Natural killer cell (primary cell): ENCODE measurements at regions not wholly inside any gene's neighbourhood (a gene's known extent, or its start where the extent isn't known, plus 50 kb on each side); places are given as distances from the start of the nearest gene placed in this dataset.

Source experiments
- ATAC-seq, 3 donors: fragments of 150-1000 bp in 2 of 3; fragments of 200-7000 bp in 1 of 3; cut with Tn5 transposase; 1 replicate in 1 of 3; 2 replicates in 2 of 3; pipeline ENCODE4 v1.10.0; 2021; ENCODE audit warnings: mild to moderate bottlenecking in 2 of 3, moderate library complexity in 2 of 3
- DNase-seq, 2 donors: peaks; one replicate each; pipeline versions ENCODE4 v3.0.0 to v3.0.0-alpha.2; 2013 to 2021; ENCODE audit warnings: mixed read lengths in 1 of 2
- H3K27ac ChIP-seq: one replicate; pipeline ENCODE4 v1.5.1; 2013; ENCODE audit warnings: mild to moderate bottlenecking, low read length
- H3K27me3 ChIP-seq: one replicate; pipeline ENCODE4 v1.6.1; 2013; ENCODE audit warnings: low read length; ENCODE audit not compliant: control insufficient read depth, insufficient read depth
- H3K36me3 ChIP-seq: one replicate; pipeline ENCODE4 v1.6.1; 2013; ENCODE audit warnings: low read length; ENCODE audit not compliant: control insufficient read depth, insufficient read depth
- H3K4me1 ChIP-seq: one replicate; pipeline ENCODE4 v1.6.1; 2013; ENCODE audit warnings: low read length; ENCODE audit not compliant: control insufficient read depth, insufficient read depth
- H3K4me3 ChIP-seq: one replicate; pipeline ENCODE4 v1.5.1; 2013; ENCODE audit warnings: low read length
- H3K9me3 ChIP-seq: one replicate; pipeline ENCODE4 v1.6.1; 2013; ENCODE audit warnings: low read length; ENCODE audit not compliant: control insufficient read depth, insufficient read depth
- H3K27ac Mint-ChIP-seq, 2 donors: one replicate each; pipeline ENCODE4 v1.8.0; 2022; ENCODE audit warnings: mild to moderate bottlenecking in 2 of 2, mixed read lengths in 2 of 2, moderate library complexity in 1 of 2
- H3K27me3 Mint-ChIP-seq, 2 donors: one replicate each; pipeline ENCODE4 v1.8.0; 2022; ENCODE audit warnings: low read depth in 2 of 2, mixed read lengths in 2 of 2
- H3K36me3 Mint-ChIP-seq: one replicate; pipeline ENCODE4 v1.8.0; 2022; ENCODE audit warnings: mixed read lengths
- H3K4me1 Mint-ChIP-seq, 2 donors: one replicate each; pipeline ENCODE4 v1.8.0; 2022; ENCODE audit warnings: mixed read lengths in 2 of 2
- H3K4me3 Mint-ChIP-seq: one replicate; pipeline ENCODE4 v1.8.0; 2022; ENCODE audit warnings: mild to moderate bottlenecking, moderate library complexity, mixed read lengths
- H3K9me3 Mint-ChIP-seq, 2 donors: one replicate each; pipeline ENCODE4 v1.8.0; 2022; ENCODE audit warnings: mixed read lengths in 2 of 2
- CTCF ChIP-seq: fragments of 200-600 bp; IDR thresholded peaks from one replicate; pipeline ENCODE4 v1.8.0; 2022; ENCODE audit warnings: antibody characterized with exemption
- WGBS: methylation state at CpG from one replicate; pipeline ENCODE4 v1.1.7; 2013; ENCODE audit warnings: missing lambda C conversion rate; ENCODE audit not compliant: insufficient coverage; 5-methylcytosine and 5-hydroxymethylcytosine counted together
- intact Hi-C: fragments of 100-400 bp; cut with micrococcal nuclease; formaldehyde crosslinking; loops from one replicate; pipeline ENCODE4 v1.14.2; 2022

GRCh38 chr12:9391815-9392214 lies 183.6 kb upstream of the PZP start:
- H3K9me3 Mint-ChIP-seq, result no peaks in the 10 kb centered on the region
- no peak overlapping the region for H3K4me3 ChIP-seq
- peaks cover 7% of the 10 kb centered on the region for H3K4me1 ChIP-seq
- TF ChIP-seq CTCF, result no peak
- ATAC-seq (no peak), DNase-seq (no peak)
- H3K36me3 ChIP-seq, result no peaks in the 10 kb centered on the region
- H3K27me3 ChIP-seq, result no peaks in the 10 kb centered on the region
- intact Hi-C loops, result no loop called here
- no peaks in the 10 kb centered on the region for H3K36me3 Mint-ChIP-seq
- H3K27ac Mint-ChIP-seq, result no peak overlapping the region
- 85% methylated on average over 2 of the region's 2 CpGs for WGBS
- H3K27me3 Mint-ChIP-seq, result peaks cover 4 to 26% of the 10 kb centered on the region in 2 donors
- peaks cover 9 to 13% of the 10 kb centered on the region in 2 donors for H3K4me1 Mint-ChIP-seq
- no peak overlapping the region for H3K27ac ChIP-seq
- H3K4me3 Mint-ChIP-seq, result no peak overlapping the region
- no peaks in the 10 kb centered on the region for H3K9me3 ChIP-seq

- Histone ChIP-seq H3K4me3 (no peak overlapping the region), H3K4me1 (peaks cover 7% of the 10 kb centered on the region), H3K36me3 (no peaks in the 10 kb centered on the region), H3K9me3 (no peaks in the 10 kb centered on the region), H3K27ac (no peak overlapping the region), H3K27me3 (no peaks in the 10 kb centered on the region)
- H3K27me3 Mint-ChIP-seq, result peaks cover 4 to 26% of the 10 kb centered on the region in 2 donors
- no peak overlapping the region for H3K27ac Mint-ChIP-seq
- DNase-seq (no peak), ATAC-seq (no peak)
- no peaks in the 10 kb centered on the region for H3K36me3 Mint-ChIP-seq
- WGBS, result 92% methylated on average over 3 of the region's 3 CpGs
- H3K4me3 Mint-ChIP-seq, result no peak overlapping the region
- H3K9me3 Mint-ChIP-seq, result no peaks in the 10 kb centered on the region
- peaks cover 9 to 19% of the 10 kb centered on the region in 2 donors for H3K4me1 Mint-ChIP-seq
- TF ChIP-seq CTCF, result no peak
- intact Hi-C loops, result no loop called here
These were observed 182.6 kb upstream of the PZP start for GRCh38 chr12:9390761-9391160.

GRCh38 chr12:9389796-9390195 lies 181.6 kb upstream of the PZP start:
- H3K9me3 ChIP-seq, result no peaks in the 10 kb centered on the region
- no peak for ATAC-seq
- 85% methylated on average over 10 of the region's 10 CpGs for WGBS

More at GRCh38 chr12:9389796-9390195, 181.6 kb upstream of the PZP start:
- Mint-ChIP-seq H3K4me1 (peaks cover 9 to 19% of the 10 kb centered on the region in 2 donors), H3K9me3 (no peaks in the 10 kb centered on the region), H3K4me3 (no peak overlapping the region), H3K36me3 (no peaks in the 10 kb centered on the region), H3K27me3 (peaks cover 4 to 26% of the 10 kb centered on the region in 2 donors), H3K27ac (no peak overlapping the region)
- H3K27ac ChIP-seq, result no peak overlapping the region
- no peak for DNase-seq
- no peak overlapping the region for H3K4me3 ChIP-seq
- TF ChIP-seq CTCF, result no peak
- H3K36me3 ChIP-seq, result no peaks in the 10 kb centered on the region
- intact Hi-C loops, result no loop called here
- no peaks in the 10 kb centered on the region for H3K27me3 ChIP-seq
- peaks cover 7% of the 10 kb centered on the region for H3K4me1 ChIP-seq
